ENCODE measurements at regions not wholly inside any gene's neighbourhood (a gene's known extent, or its start where the extent isn't known, plus 50 kb on each side); places are given as distances from the start of the nearest gene placed in this dataset.

- DNase-seq (ENCODE audit: low spot score) = no peak
These were observed 73.0 kb upstream of the CLCN4 start for GRCh38 chrX:10083809-10084208.

DNA sequence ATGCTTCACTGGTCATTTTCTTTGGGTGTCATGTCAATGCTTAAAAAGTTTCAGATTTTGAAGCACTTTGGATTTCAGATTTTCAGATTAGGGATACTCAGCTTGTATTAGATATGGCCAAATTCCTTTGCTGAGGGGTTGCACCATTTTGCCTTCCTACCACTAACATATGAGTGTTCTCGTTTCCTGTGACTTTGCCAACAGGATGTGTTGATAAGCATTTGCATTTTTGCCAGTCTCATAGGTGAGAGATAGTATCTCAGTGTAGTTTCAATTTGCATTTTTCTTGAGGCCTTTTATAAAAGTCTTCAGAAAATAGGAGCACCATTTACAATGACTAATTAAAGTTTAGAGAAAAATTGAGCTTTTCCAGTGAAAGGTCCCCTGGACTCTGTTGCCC lies 71.6 kb upstream of the CLCN4 start:
- peak; percentile 49 for DNase-seq (ENCODE audit: low spot score)

DNA sequence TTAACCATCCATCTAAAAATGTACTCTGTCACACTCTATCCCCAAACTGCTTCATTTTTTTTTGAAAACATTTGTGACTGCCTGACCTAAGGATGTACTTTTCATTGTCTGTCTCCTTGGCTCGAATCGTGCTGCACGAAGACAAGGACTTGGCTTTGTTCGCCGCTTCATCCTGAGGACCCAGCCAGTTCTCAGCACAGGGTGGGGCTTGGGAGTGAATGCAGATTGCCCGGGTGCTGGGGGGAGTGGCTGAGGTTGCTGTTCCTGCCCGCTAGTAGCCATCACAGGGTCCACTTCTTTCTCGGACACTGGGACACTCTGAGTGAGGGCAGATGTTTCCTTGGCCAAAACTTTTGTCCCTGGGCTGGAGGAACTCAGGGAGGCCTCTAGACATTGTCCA lies 70.1 kb upstream of the CLCN4 start:
- DNase-seq (ENCODE audit: low spot score) = no peak

- DNase-seq (ENCODE audit: low spot score) = no peak
These were observed 69.4 kb upstream of the CLCN4 start for GRCh38 chrX:10087391-10087790.

- no peak for DNase-seq (ENCODE audit: low spot score)
These were observed 67.4 kb upstream of the CLCN4 start for GRCh38 chrX:10089378-10089795.

DNA sequence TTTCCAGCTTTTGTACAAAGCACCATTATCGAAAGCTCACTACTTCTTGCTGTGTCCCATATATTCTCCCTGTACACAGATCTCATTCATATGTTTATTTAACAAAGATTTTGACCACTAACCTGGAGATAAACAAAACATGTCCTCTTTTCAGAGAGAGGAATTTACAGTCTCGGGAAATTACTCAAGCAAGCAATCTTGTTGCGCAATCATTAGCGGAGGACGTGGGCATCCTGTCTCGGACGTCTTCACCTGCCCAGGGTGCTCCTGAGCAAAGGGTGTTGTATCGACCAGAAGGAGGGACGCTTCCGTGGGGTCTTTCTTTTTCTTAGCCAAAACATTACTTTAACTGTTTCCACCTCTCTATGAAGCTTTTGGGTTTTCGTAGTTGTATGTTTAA lies 66.5 kb upstream of the CLCN4 start:
- no peak for DNase-seq (ENCODE audit: low spot score)

- DNase-seq (ENCODE audit: low spot score) = no peak
These were observed 61.5 kb upstream of the CLCN4 start for GRCh38 chrX:10095246-10095645.

- peak; percentile 27 for DNase-seq (ENCODE audit: low spot score)
These were observed 60.9 kb upstream of the CLCN4 start for GRCh38 chrX:10095698-10096432.

DNA sequence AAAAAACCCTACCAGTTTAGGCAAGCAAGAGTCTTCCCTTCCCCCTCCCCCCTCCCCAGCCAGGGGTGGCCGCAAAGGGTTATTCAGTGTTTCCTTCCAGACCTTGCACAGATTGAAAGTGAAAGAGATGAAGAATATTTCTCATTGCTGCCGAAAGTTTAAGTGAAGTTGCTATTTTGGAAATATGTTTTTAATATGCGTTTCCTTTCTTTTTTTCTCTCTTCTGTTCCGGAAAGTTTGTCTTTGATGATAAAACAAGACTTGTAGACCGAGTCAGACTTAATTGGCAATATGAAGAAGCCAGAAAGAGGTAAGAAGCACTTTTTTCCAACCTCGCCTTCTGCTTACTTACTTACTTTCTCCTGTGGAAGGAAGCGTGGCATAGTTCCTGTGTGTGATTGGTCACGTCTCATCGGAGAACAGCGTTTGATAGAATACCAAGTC lies 58.5 kb upstream of the CLCN4 start:
- peak; percentile 69 for DNase-seq (ENCODE audit: low spot score)

- no peak for DNase-seq (ENCODE audit: low spot score)
These were observed 57.4 kb upstream of the CLCN4 start for GRCh38 chrX:10099411-10099810.

GRCh38 chrX:10101269-10101668 lies 55.5 kb upstream of the CLCN4 start:
- DNase-seq (ENCODE audit: low spot score) = no peak

GRCh38 chrX:10102046-10102704 lies 54.6 kb upstream of the CLCN4 start:
- DNase-seq (ENCODE audit: low spot score) = no peak

GRCh38 chrX:10103023-10103422 lies 53.8 kb upstream of the CLCN4 start:
- no peak for DNase-seq (ENCODE audit: low spot score)

- no peak for DNase-seq (ENCODE audit: low spot score)
These were observed 51.7 kb upstream of the CLCN4 start for GRCh38 chrX:10104958-10105658.

- DNase-seq (ENCODE audit: low spot score) = peak; percentile 71
These were observed 50.0 kb upstream of the CLCN4 start for GRCh38 chrX:10106806-10107205.
